Hypothalamus (tissue), 51 donors: ENCODE measurements at regions not wholly inside any gene's neighbourhood (a gene's known extent, or its start where the extent isn't known, plus 50 kb on each side); places are given as distances from the start of the nearest gene placed in this dataset.
"Not testable (repeated sequence)": the region's sequence is repeated elsewhere in the genome, so short reads cannot be mapped to it uniquely, and the experiment has no call there.

ENCODE experiments used
- DNase-seq, 51 donors: peaks; one replicate each; lab custom pipeline; 2025; lab: John Stamatoyannopoulos, UW

GRCh38 chr18:61635901-61636528 is 256.8 kb downstream of the RNF152 start:
- peak in 27 of 51 donors; percentile 0 to 61 (median 7) for DNase-seq

GRCh38 chr18:61628085-61628484 is 264.7 kb downstream of the RNF152 start:
- DNase-seq = no peak

- DNase-seq = not testable (repeated sequence)
Observed at GRCh38 chr18:61624631-61625030, 268.2 kb downstream of the RNF152 start.

- no peak for DNase-seq
Observed at GRCh38 chr18:61619783-61620182, 273.0 kb downstream of the RNF152 start.

- no peak for DNase-seq
Observed at GRCh38 chr18:61618816-61619215, 274.0 kb downstream of the RNF152 start.

GRCh38 chr18:61616111-61616610 is 276.6 kb downstream of the RNF152 start:
- DNase-seq = no peak

- no peak for DNase-seq
Observed at GRCh38 chr18:61612517-61612916, 279.3 kb downstream of the CDH20 start.

GRCh38 chr18:61609131-61609530 is 275.9 kb downstream of the CDH20 start:
- no peak for DNase-seq

GRCh38 chr18:61608316-61608715 is 275.1 kb downstream of the CDH20 start:
- DNase-seq = no peak

DNA sequence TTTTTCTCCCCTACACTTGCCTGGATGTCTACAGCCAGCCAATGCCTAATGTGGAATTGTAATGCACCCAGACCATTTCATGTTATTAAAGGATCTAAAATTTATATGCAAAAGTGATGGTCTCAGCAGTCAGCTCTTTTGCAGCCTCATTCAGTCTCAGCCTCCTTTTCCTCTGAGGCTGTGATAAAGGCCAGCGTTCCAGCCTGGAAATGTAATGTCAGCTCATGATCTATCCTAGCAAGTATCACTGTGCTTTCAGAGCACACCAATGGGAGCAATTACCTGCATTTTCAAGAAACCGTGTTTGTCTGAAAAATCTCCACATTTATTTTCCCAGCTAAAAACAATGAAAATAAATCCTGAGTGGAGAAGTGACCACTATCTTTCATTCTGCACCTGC is 274.6 kb downstream of the CDH20 start:
- DNase-seq = no peak

DNA sequence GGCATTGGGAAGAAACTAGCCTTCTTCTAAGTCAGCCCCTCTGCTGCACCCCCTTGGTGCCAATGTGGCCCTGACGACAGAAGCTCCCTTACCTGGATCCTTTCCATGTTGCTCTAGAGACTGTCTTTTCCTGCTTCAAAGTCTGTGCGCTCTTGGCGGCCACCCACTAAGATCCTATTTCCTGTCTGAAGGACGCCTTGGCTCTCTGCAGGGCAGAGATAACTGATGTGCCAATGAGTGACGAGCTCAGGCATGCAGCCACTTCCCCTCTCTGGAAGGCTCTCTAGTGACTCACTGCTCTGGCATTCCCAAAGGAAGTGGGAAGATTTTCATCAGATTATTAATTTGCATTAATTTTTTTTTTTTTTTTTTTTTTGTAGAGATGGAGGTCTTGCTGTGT is 273.5 kb downstream of the CDH20 start:
- peak in 15 of 51 donors; percentile 0 to 29 (median 8) for DNase-seq

DNA sequence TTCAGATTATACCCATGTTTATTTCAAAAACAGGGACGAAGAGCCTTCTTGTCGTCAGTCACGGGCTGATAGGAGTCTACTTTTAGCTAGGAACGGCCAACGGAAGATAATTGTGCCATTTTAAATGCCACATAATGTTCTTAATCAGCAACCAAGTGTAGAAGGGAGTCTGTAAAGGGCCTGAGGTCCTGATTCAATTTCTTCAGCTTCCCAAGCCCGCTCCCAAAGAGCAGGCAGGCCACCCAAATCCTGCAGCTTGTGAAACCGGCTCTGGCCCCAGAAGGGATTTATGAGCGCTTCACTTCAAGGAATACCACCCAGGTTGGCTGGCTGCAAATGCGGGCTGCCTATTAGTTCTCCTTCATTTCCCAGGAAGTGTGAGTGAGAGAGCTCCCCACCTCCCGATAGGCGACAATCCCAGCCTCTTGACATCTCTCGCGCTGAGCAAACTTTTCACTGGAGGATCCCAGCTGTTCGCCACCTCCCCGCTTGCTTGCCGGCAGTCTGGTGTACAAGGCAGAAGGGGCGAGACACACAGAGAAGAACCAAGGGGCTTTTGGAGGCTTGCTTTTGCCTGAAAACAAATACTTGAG is 272.9 kb downstream of the CDH20 start:
- peak in 12 of 51 donors; percentile 1 to 27 (median 5) for DNase-seq

GRCh38 chr18:61605376-61606067 is 272.3 kb downstream of the CDH20 start:
- no peak for DNase-seq
